NB4 (cell line): ENCODE measurements at regions not wholly inside any gene's neighbourhood (a gene's known extent, or its start where the extent isn't known, plus 50 kb on each side); places are given as distances from the start of the nearest gene placed in this dataset.

ENCODE experiments used
- DNase-seq: peaks from one replicate; pipeline ENCODE4 v3.0.0; 2010; ENCODE audit warnings: low read depth
- H3K4me3 ChIP-seq: one replicate; pipeline ENCODE4 v1.5.1; 2011; ENCODE audit warnings: mild to moderate bottlenecking, low read depth, low read length, moderate library complexity
- MYC ChIP-seq: IDR thresholded peaks from 2 replicates; pipeline ENCODE4 v1.6.1; 2011; ENCODE audit warnings: low read depth, low read length
- POLR2A ChIP-seq: IDR thresholded peaks from 2 replicates; pipeline ENCODE4 v1.6.1; 2011; ENCODE audit warnings: mild to moderate bottlenecking; ENCODE audit not compliant: insufficient read length; ENCODE audit errors: extremely low read depth
- TF ChIP-seq, protein P1 (sequence below): IDR thresholded peaks from 2 replicates; pipeline ENCODE4 v1.6.1; 2011; ENCODE audit warnings: low read depth, low read length
- TF ChIP-seq, protein P2 (sequence below): IDR thresholded peaks from one replicate; pipeline ENCODE4 v1.5.1; 2012; ENCODE audit warnings: low read depth, low read length

DNA sequence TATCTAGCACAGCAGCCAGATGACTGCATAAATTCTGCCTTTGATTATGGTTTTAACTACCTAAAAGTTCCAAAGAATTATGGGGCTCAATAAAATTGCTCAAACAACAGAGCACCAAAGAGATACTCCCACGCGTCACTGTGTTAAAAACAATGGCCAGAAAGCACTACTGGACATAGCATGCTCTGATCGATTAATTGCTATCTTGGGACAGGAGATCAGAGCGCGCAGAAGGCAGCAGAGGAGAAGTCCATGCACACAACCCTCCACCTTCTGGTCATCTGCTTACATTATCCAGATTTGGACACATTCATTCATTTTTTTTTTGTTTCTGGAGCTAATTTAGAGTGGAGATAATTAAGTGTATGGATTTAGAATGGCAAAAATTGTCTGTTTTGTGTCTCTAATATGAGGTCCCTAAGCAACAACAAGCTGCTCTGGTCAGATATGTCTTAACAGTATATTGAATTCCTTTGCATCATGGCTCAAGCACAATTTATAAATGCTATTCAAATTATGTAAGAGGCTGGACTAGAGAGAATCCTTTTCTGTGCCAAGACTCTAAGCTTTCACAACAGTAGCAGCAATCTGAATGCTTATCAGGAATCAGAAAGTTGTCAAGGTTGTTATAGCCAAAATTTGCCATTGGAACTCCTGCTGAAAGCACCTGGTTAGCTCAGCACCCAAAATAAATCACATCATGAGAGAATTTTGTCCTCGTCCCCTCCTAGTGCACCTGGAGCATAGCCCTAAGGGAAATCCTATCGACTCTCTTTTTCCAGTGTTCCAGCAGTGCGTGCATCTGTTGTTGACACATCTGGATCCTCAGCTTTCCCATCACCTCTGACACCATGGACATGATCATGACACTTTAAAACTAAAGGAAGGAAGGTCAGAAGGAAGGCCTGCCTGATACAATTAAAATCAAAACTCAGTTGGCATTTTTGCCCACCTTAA is 98.6 kb upstream of the HMHB1 start:
- no peak overlapping the region for H3K4me3 ChIP-seq
- TF ChIP-seq, protein P1, sequence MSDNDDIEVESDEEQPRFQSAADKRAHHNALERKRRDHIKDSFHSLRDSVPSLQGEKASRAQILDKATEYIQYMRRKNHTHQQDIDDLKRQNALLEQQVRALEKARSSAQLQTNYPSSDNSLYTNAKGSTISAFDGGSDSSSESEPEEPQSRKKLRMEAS, result no peak
- TF ChIP-seq POLR2A (no peak), MYC (no peak)
- TF ChIP-seq, protein P2, sequence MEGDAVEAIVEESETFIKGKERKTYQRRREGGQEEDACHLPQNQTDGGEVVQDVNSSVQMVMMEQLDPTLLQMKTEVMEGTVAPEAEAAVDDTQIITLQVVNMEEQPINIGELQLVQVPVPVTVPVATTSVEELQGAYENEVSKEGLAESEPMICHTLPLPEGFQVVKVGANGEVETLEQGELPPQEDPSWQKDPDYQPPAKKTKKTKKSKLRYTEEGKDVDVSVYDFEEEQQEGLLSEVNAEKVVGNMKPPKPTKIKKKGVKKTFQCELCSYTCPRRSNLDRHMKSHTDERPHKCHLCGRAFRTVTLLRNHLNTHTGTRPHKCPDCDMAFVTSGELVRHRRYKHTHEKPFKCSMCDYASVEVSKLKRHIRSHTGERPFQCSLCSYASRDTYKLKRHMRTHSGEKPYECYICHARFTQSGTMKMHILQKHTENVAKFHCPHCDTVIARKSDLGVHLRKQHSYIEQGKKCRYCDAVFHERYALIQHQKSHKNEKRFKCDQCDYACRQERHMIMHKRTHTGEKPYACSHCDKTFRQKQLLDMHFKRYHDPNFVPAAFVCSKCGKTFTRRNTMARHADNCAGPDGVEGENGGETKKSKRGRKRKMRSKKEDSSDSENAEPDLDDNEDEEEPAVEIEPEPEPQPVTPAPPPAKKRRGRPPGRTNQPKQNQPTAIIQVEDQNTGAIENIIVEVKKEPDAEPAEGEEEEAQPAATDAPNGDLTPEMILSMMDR, result no peak
- DNase-seq, result peak; percentile 1

DNA sequence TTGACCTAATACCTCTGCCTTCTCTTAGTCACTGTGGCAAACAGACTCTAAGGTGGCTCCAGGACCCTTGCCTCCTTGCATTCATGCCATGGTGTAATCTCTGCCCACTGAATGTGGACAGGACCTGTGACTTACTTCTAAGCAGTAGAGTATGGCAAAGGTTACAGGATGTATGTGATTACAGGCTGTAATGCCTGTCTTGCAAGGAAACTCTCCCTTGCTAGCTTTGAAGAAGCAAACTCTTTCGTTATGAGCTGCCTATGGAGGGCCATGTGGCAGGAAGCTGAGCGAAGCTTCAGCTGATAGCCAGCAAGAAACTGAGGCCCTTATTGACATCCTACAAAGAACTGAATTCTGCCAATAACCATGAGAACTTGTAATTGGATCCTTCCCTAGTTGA is 103.3 kb upstream of the HMHB1 start:
- H3K4me3 ChIP-seq, result no peak overlapping the region
- TF ChIP-seq, protein P2, result no peak
- TF ChIP-seq MYC (no peak), POLR2A (no peak)
- TF ChIP-seq, protein P1, result no peak
- DNase-seq, result no peak

DNA sequence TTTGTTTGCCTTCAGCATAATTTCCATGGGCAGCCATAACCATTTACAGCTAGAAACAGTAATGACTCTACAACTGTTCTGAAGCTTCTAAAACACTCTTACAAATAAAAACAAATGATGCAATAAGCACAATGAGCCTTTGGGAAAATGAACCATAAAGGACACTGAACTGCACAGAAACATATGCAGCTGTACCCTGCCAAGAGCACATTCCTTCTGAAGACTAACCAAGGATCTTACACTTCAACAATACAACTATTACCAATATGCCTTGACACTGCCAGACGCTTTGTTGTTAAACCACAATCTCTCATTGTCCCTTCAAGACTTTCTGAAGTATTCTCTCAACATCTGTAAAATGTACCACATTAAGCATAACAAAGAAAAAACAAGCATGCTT is 104.2 kb upstream of the HMHB1 start:
- TF ChIP-seq, protein P2, result no peak
- no peak for TF ChIP-seq POLR2A
- TF ChIP-seq MYC, result no peak
- TF ChIP-seq, protein P1, result no peak

DNA sequence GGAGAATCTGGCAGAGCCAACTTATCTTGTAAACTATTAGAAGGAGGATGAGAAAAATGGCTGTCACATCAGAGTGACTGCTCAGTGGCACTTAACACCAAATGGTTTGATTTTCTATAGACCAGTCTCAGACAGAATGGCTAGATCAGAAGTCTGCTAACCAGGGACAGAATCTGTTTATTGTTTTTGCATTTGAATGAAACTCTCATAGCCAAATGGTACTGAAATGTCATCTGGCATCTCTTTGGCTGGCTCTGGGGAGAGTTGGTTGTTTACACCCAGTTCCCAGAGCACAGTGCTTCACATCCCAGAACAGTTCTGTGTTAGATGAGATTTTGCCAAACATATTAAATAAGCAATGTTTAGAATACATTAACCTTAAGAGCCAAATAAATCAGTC is 106.6 kb upstream of the HMHB1 start:
- DNase-seq, result no peak
- TF ChIP-seq, protein P1, result no peak
- no peak for TF ChIP-seq MYC
- TF ChIP-seq POLR2A, result no peak
- TF ChIP-seq, protein P2, result no peak

More for the DNA sequence above, 104.2 kb upstream of the HMHB1 start:
- no peak overlapping the region for H3K4me3 ChIP-seq
- DNase-seq, result no peak

DNA sequence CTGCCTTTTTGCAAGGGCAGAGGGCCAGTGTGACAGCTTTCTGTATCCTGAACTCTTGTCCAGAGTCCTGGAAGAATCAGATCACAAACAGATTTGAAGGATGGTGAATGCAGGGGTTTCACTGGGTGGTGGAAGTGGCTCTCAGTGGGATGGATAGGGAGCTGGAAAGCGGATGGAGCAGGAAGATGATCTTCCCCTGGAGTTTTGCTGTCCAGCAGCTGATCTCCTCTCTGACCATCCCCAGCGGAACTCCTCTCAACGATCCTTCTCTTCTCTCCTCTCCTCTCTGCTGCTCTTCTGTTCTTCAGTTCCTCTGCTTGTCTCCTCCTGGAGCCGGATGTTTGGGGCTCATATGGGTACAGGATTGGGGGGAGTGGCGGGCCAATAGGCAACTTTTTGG is 108.3 kb upstream of the HMHB1 start:
- no peak for TF ChIP-seq MYC
- DNase-seq, result no peak
- H3K4me3 ChIP-seq, result no peak overlapping the region

More for the DNA sequence above, 106.6 kb upstream of the HMHB1 start:
- H3K4me3 ChIP-seq, result no peak overlapping the region

DNA sequence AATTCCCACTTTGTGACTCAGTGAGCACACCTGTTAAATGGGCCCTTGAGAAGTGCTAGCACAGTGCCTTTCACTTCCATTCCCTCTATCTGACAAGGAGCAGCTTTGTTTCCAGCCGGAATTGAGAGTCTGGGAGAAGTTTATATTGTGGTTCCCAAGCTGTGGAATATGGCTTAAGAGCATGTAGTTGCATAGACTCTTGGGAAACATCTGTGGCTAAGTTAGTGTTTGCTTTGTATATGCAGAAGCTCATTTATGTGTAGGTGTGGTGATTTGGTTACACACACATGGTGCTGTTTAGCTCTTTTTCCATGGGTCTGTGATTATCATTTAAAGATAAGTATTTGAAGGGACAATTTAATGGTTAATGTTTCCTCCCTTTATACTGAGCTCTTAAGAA is 110.5 kb upstream of the HMHB1 start:
- no peak overlapping the region for H3K4me3 ChIP-seq
- no peak for DNase-seq
- no peak for TF ChIP-seq MYC
- TF ChIP-seq, protein P2, result no peak
- TF ChIP-seq, protein P1, result no peak
- TF ChIP-seq POLR2A, result no peak
